ENCODE measurements at regions not wholly inside any gene's neighbourhood (a gene's known extent, or its start where the extent isn't known, plus 50 kb on each side); places are given as distances from the start of the nearest gene placed in this dataset.

- no peak for TF ChIP-seq POLR2A (IDR thresholded peaks at IDR 0.05; ENCODE audit: low read depth, low read length)
- DNase-seq (ENCODE audit: insufficient read length, low spot score) (no peak), FAIRE-seq (no peak)
Observed at GRCh38 chr3:111339017-111339416, 203.0 kb upstream of the CD96 start.

- no peak for FAIRE-seq
- no peak for DNase-seq (ENCODE audit: insufficient read length, low spot score)
- no peak for TF ChIP-seq POLR2A (IDR thresholded peaks at IDR 0.05; ENCODE audit: low read depth, low read length)
Observed at GRCh38 chr3:111351334-111351733, 190.7 kb upstream of the CD96 start.

GRCh38 chr3:111352585-111352984 lies 189.4 kb upstream of the CD96 start:
- DNase-seq (ENCODE audit: insufficient read length, low spot score) (no peak), FAIRE-seq (no peak)
- TF ChIP-seq POLR2A (IDR thresholded peaks at IDR 0.05; ENCODE audit: low read depth, low read length) = no peak

GRCh38 chr3:111359261-111360030 lies 182.6 kb upstream of the CD96 start:
- no peak for TF ChIP-seq POLR2A (IDR thresholded peaks at IDR 0.05; ENCODE audit: low read depth, low read length)
- no peak for FAIRE-seq
- DNase-seq (ENCODE audit: insufficient read length, low spot score) = no peak

GRCh38 chr3:111362381-111363009 lies 179.5 kb upstream of the CD96 start:
- FAIRE-seq (no peak), DNase-seq (ENCODE audit: insufficient read length, low spot score) (no peak)
- TF ChIP-seq POLR2A (IDR thresholded peaks at IDR 0.05; ENCODE audit: low read depth, low read length) = no peak

GRCh38 chr3:111366515-111366914 lies 175.5 kb upstream of the CD96 start:
- DNase-seq (ENCODE audit: insufficient read length, low spot score) = no peak
- TF ChIP-seq POLR2A (IDR thresholded peaks at IDR 0.05; ENCODE audit: low read depth, low read length) = no peak
- no peak for FAIRE-seq

GRCh38 chr3:111368056-111368455 lies 173.9 kb upstream of the CD96 start:
- TF ChIP-seq POLR2A (IDR thresholded peaks at IDR 0.05; ENCODE audit: low read depth, low read length) = no peak
- no peak for DNase-seq (ENCODE audit: insufficient read length, low spot score)
- FAIRE-seq = no peak

GRCh38 chr3:111369958-111370357 lies 172.0 kb upstream of the CD96 start:
- TF ChIP-seq POLR2A (IDR thresholded peaks at IDR 0.05; ENCODE audit: low read depth, low read length) = no peak
- DNase-seq (ENCODE audit: insufficient read length, low spot score) (no peak), FAIRE-seq (no peak)

- no peak for FAIRE-seq
- no peak for DNase-seq (ENCODE audit: insufficient read length, low spot score)
- no peak for TF ChIP-seq POLR2A (IDR thresholded peaks at IDR 0.05; ENCODE audit: low read depth, low read length)
Observed at GRCh38 chr3:111373239-111373638, 168.8 kb upstream of the CD96 start.

GRCh38 chr3:111373861-111374260 lies 168.1 kb upstream of the CD96 start:
- TF ChIP-seq POLR2A (IDR thresholded peaks at IDR 0.05; ENCODE audit: low read depth, low read length) = no peak
- DNase-seq (ENCODE audit: insufficient read length, low spot score) (no peak), FAIRE-seq (no peak)

GRCh38 chr3:111385971-111386495 lies 156.0 kb upstream of the CD96 start:
- TF ChIP-seq POLR2A (IDR thresholded peaks at IDR 0.05; ENCODE audit: low read depth, low read length) = no peak
- FAIRE-seq = no peak
- DNase-seq (ENCODE audit: insufficient read length, low spot score) = no peak

GRCh38 chr3:111392894-111393398 lies 149.1 kb upstream of the CD96 start:
- DNase-seq (ENCODE audit: insufficient read length, low spot score) (no peak), FAIRE-seq (no peak)
- no peak for TF ChIP-seq POLR2A (IDR thresholded peaks at IDR 0.05; ENCODE audit: low read depth, low read length)

GRCh38 chr3:111412656-111413055 lies 129.3 kb upstream of the CD96 start:
- FAIRE-seq = no peak
- TF ChIP-seq POLR2A (IDR thresholded peaks at IDR 0.05; ENCODE audit: low read depth, low read length) = no peak
- no peak for DNase-seq (ENCODE audit: insufficient read length, low spot score)

- FAIRE-seq = no peak
- TF ChIP-seq POLR2A (IDR thresholded peaks at IDR 0.05; ENCODE audit: low read depth, low read length) = no peak
Observed at GRCh38 chr3:111414531-111414930, 127.5 kb upstream of the CD96 start.

GRCh38 chr3:111415018-111415417 lies 127.0 kb upstream of the CD96 start:
- TF ChIP-seq POLR2A (IDR thresholded peaks at IDR 0.05; ENCODE audit: low read depth, low read length) = no peak
- DNase-seq (ENCODE audit: insufficient read length, low spot score) = no peak
- FAIRE-seq = no peak

More at GRCh38 chr3:111414531-111414930, 127.5 kb upstream of the CD96 start:
- DNase-seq (ENCODE audit: insufficient read length, low spot score) = no peak
